GM23338 (cell line): ENCODE measurements at regions not wholly inside any gene's neighbourhood (a gene's known extent, or its start where the extent isn't known, plus 50 kb on each side); places are given as distances from the start of the nearest gene placed in this dataset.

Experiments
- ATAC-seq: fragments of 200-7000 bp; cut with Tn5 transposase; 3 replicates; pipeline ENCODE4 v1.9.1; 2020
- DNase-seq: peaks from one replicate; pipeline ENCODE4 v3.0.0-alpha.2; 2015; ENCODE audit warnings: low spot score
- H2AFZ ChIP-seq: fragments of 200-600 bp; sonication (generic); 2 replicates; pipeline ENCODE4 v1.8.0; 2016; ENCODE audit warnings: antibody characterized with exemption, mild to moderate bottlenecking, moderate library complexity
- H3F3A ChIP-seq: fragments of 200-600 bp; sonication (generic); replicated peaks from 2 replicates; pipeline ENCODE4 v1.8.0; 2017; ENCODE audit warnings: antibody characterized with exemption, mixed run types, low read depth
- H3K27ac ChIP-seq: fragments of 200-600 bp; sonication (generic); 2 replicates; pipeline ENCODE4 v1.6.1; 2016; ENCODE audit warnings: low read depth
- H3K27me3 ChIP-seq: fragments of 200-600 bp; sonication (generic); 2 replicates; pipeline ENCODE4 v1.8.0; 2016; ENCODE audit warnings: mild to moderate bottlenecking, mixed run types, moderate library complexity; ENCODE audit not compliant: insufficient read depth
- H3K36me3 ChIP-seq: fragments of 200-600 bp; sonication (generic); 2 replicates; pipeline ENCODE4 v1.8.0; 2016; ENCODE audit warnings: mild to moderate bottlenecking; ENCODE audit not compliant: insufficient read depth
- H3K4me1 ChIP-seq: fragments of 200-600 bp; sonication (generic); 2 replicates; pipeline ENCODE4 v1.8.0; 2016; ENCODE audit warnings: mild to moderate bottlenecking, moderate library complexity; ENCODE audit not compliant: insufficient read depth
- H3K4me2 ChIP-seq: fragments of 200-600 bp; sonication (generic); 2 replicates; pipeline ENCODE4 v1.7.1; 2017; ENCODE audit warnings: mixed run types
- H3K4me3 ChIP-seq: fragments of 200-600 bp; sonication (generic); 2 replicates; pipeline ENCODE4 v1.6.1; 2016; ENCODE audit warnings: mixed run types
- H3K79me2 ChIP-seq: fragments of 200-600 bp; sonication (generic); replicated peaks from 2 replicates; pipeline ENCODE4 v1.8.0; 2017; ENCODE audit warnings: mild to moderate bottlenecking; ENCODE audit not compliant: insufficient read depth
- H3K9me2 ChIP-seq: fragments of 200-600 bp; sonication (generic); 2 replicates; pipeline ENCODE4 v1.8.0; 2017; ENCODE audit not compliant: insufficient read depth
- H4K20me1 ChIP-seq: fragments of 200-600 bp; sonication (generic); replicated peaks from 2 replicates; pipeline ENCODE4 v1.8.0; 2017; ENCODE audit warnings: mild to moderate bottlenecking; ENCODE audit not compliant: insufficient read depth
- H3K27ac Mint-ChIP-seq: 2 replicates; pipeline ENCODE4 v1.8.0; 2020; ENCODE audit warnings: inconsistent platforms, mild to moderate bottlenecking, moderate library complexity, mixed read lengths
- H3K27me3 Mint-ChIP-seq: 3 replicates; pipeline ENCODE4 v1.8.0; 2022; ENCODE audit warnings: low read depth, mild to moderate bottlenecking, moderate library complexity, mixed read lengths, inconsistent platforms; ENCODE audit not compliant: insufficient read depth, poor library complexity
- H3K36me3 Mint-ChIP-seq: 3 replicates; pipeline ENCODE4 v1.8.0; 2021; ENCODE audit warnings: low read depth, mild to moderate bottlenecking, inconsistent platforms, moderate library complexity, mixed read lengths
- H3K4me1 Mint-ChIP-seq: 3 replicates; pipeline ENCODE4 v1.8.0; 2020; ENCODE audit warnings: mild to moderate bottlenecking, inconsistent platforms, mixed read lengths
- H3K4me3 Mint-ChIP-seq: 3 replicates; pipeline ENCODE4 v1.8.0; 2021; ENCODE audit warnings: moderate library complexity, mild to moderate bottlenecking, inconsistent platforms, mixed read lengths
- H3K9me3 Mint-ChIP-seq: 3 replicates; pipeline ENCODE4 v1.8.0; 2020; ENCODE audit warnings: moderate library complexity, mild to moderate bottlenecking, inconsistent platforms, mixed read lengths
- CREB1 ChIP-seq: fragments of 250-450 bp; sonication (Bioruptor Pico); IDR thresholded peaks from 2 replicates; pipeline ENCODE4 v1.5.0; 2020; ENCODE audit warnings: low read depth, mild to moderate bottlenecking, moderate library complexity
- ETS1 ChIP-seq: IDR thresholded peaks from 2 replicates; pipeline ENCODE4 v1.6.1; 2016; ENCODE audit warnings: antibody characterized with exemption
- EZH2 ChIP-seq: fragments of 200-600 bp; sonication (generic); IDR thresholded peaks from one replicate; pipeline ENCODE4 v1.8.0; 2017; ENCODE audit warnings: antibody characterized with exemption, mild to moderate bottlenecking, low read depth; ENCODE audit not compliant: unreplicated experiment
- EZH2phosphoT487 ChIP-seq: fragments of 200-600 bp; sonication (generic); IDR thresholded peaks from one replicate; pipeline ENCODE4 v1.8.1; 2018; ENCODE audit warnings: antibody characterized with exemption; ENCODE audit not compliant: unreplicated experiment
- JUNB ChIP-seq: IDR thresholded peaks from one replicate; pipeline ENCODE4 v1.6.1; 2016; ENCODE audit warnings: antibody characterized with exemption; ENCODE audit not compliant: unreplicated experiment
- NANOG ChIP-seq: IDR thresholded peaks from 2 replicates; pipeline ENCODE4 v1.6.1; 2016; ENCODE audit warnings: antibody characterized with exemption, borderline replicate concordance
- POLR2AphosphoS5 ChIP-seq: IDR thresholded peaks from 2 replicates; pipeline ENCODE4 v1.6.1; 2016; ENCODE audit warnings: antibody characterized with exemption, low read depth
- REST ChIP-seq: IDR thresholded peaks from one replicate; pipeline ENCODE4 v1.6.1; 2018; ENCODE audit warnings: antibody characterized with exemption; ENCODE audit not compliant: unreplicated experiment
- STAT1 ChIP-seq: IDR thresholded peaks from one replicate; pipeline ENCODE4 v1.6.1; 2016; ENCODE audit warnings: antibody characterized with exemption; ENCODE audit not compliant: unreplicated experiment
- ZNF114 ChIP-seq: fragments of 250-450 bp; sonication (Bioruptor Pico); IDR thresholded peaks from 2 replicates; pipeline ENCODE4 v1.5.0; 2020; ENCODE audit warnings: mild to moderate bottlenecking, moderate library complexity
- ZNF331 ChIP-seq: fragments of 250-450 bp; sonication (Bioruptor Pico); IDR thresholded peaks from 2 replicates; pipeline ENCODE4 v1.5.0; 2020; ENCODE audit warnings: low read depth, mild to moderate bottlenecking, moderate library complexity
- ZNF462 ChIP-seq: fragments of 250-450 bp; sonication (Bioruptor Pico); IDR thresholded peaks from 2 replicates; pipeline ENCODE4 v1.5.0; 2020; ENCODE audit warnings: mild to moderate bottlenecking, moderate library complexity
- TF ChIP-seq, protein P1 (sequence below), 2 experiments: fragments of 200-600 bp in 1 of 2; sonication (generic) in 1 of 2; conservative IDR thresholded peaks; 2 replicates each; pipeline versions ENCODE4 v1.5.1 to v1.6.1; 2016 to 2017; ENCODE audit warnings: antibody characterized with exemption in 2 of 2, low read depth in 2 of 2, mild to moderate bottlenecking in 2 of 2, moderate library complexity in 1 of 2

- Histone ChIP-seq H3F3A (no peaks in the 10 kb centered on the region), H3K4me1 (no peaks in the 10 kb centered on the region), H2AFZ (no peak overlapping the region), H3K9me2 (peaks cover 13% of the 10 kb centered on the region), H3K27ac (no peak overlapping the region), H3K79me2 (peaks cover 41% of the 10 kb centered on the region), H3K4me2 (no peak overlapping the region), H4K20me1 (peaks cover 24% of the 10 kb centered on the region; the same call in 1 of the 2 replicates), H3K27me3 (no peaks in the 10 kb centered on the region), H3K4me3 (no peak overlapping the region), H3K36me3 (peaks cover 8% of the 10 kb centered on the region)
- no peak overlapping the region for H3K27ac Mint-ChIP-seq
- H3K27me3 Mint-ChIP-seq = peaks cover 7% of the 10 kb centered on the region
- H3K36me3 Mint-ChIP-seq = peaks cover 71% of the 10 kb centered on the region
- no peak overlapping the region for H3K4me3 Mint-ChIP-seq
- H3K9me3 Mint-ChIP-seq = peaks cover 59% of the 10 kb centered on the region
- H3K4me1 Mint-ChIP-seq = no peaks in the 10 kb centered on the region
- TF ChIP-seq NANOG (no peak), REST (no peak), CREB1 (CRISPR knock-in tag) (no peak), STAT1 (no peak), EZH2 (no peak), JUNB (no peak), POLR2AphosphoS5 (no peak), ZNF462 (no peak), EZH2phosphoT487 (no peak), ETS1 (no peak), ZNF331 (CRISPR knock-in tag) (no peak), ZNF114 (CRISPR knock-in tag) (no peak)
- TF ChIP-seq, protein P1, sequence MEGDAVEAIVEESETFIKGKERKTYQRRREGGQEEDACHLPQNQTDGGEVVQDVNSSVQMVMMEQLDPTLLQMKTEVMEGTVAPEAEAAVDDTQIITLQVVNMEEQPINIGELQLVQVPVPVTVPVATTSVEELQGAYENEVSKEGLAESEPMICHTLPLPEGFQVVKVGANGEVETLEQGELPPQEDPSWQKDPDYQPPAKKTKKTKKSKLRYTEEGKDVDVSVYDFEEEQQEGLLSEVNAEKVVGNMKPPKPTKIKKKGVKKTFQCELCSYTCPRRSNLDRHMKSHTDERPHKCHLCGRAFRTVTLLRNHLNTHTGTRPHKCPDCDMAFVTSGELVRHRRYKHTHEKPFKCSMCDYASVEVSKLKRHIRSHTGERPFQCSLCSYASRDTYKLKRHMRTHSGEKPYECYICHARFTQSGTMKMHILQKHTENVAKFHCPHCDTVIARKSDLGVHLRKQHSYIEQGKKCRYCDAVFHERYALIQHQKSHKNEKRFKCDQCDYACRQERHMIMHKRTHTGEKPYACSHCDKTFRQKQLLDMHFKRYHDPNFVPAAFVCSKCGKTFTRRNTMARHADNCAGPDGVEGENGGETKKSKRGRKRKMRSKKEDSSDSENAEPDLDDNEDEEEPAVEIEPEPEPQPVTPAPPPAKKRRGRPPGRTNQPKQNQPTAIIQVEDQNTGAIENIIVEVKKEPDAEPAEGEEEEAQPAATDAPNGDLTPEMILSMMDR (conservative IDR thresholded peaks at IDR 0.05; ENCODE audit: low read depth in 2 of 2) = no peak
- DNase-seq (no peak), ATAC-seq (no peak)
These were observed 1433.0 kb downstream of the UQCRFS1 start for GRCh38 chr19:27779954-27780353.
